Thoracic aorta (tissue), 2 donors: ENCODE measurements at regions not wholly inside any gene's neighbourhood (a gene's known extent, or its start where the extent isn't known, plus 50 kb on each side); places are given as distances from the start of the nearest gene placed in this dataset.

Source experiments
- ATAC-seq: fragments of 150-250 bp; one replicate; pipeline ENCODE4 v1.8.0; 2017; ENCODE audit warnings: low read depth; ENCODE audit not compliant: insufficient number of reproducible peaks, low FRiP score
- DNase-seq: peaks from one replicate; pipeline ENCODE4 v3.0.0-alpha.2; 2020; ENCODE audit warnings: low spot score
- H3K27ac ChIP-seq, 2 donors: fragments of 200-600 bp; sonication (generic); 1 replicate in 1 of 2; 2 replicates in 1 of 2; pipeline ENCODE4 v1.5.1; 2016; ENCODE audit warnings: mild to moderate bottlenecking in 2 of 2, moderate library complexity in 2 of 2
- H3K27me3 ChIP-seq: fragments of 200-600 bp; sonication (generic); replicated peaks from 2 replicates; pipeline ENCODE4 v1.6.0; 2016; ENCODE audit warnings: mild to moderate bottlenecking; ENCODE audit not compliant: insufficient read depth
- H3K36me3 ChIP-seq: fragments of 200-600 bp; sonication (generic); one replicate; pipeline ENCODE4 v1.5.1; 2016
- H3K4me1 ChIP-seq, 2 donors: fragments of 200-600 bp; sonication (generic); 1 replicate in 1 of 2; 2 replicates in 1 of 2; pipeline versions ENCODE4 v1.5.1 to v1.6.0; 2016; ENCODE audit warnings: low read depth in 2 of 2, mild to moderate bottlenecking in 1 of 2; ENCODE audit not compliant: control insufficient read depth in 1 of 2
- H3K4me3 ChIP-seq: fragments of 200-600 bp; sonication (generic); 2 replicates; pipeline ENCODE4 v1.5.1; 2016; ENCODE audit warnings: mild to moderate bottlenecking
- H3K9me3 ChIP-seq: fragments of 200-600 bp; sonication (generic); 2 replicates; pipeline ENCODE4 v1.5.1; 2016
- TF ChIP-seq, protein P1 (sequence below): fragments of 200-600 bp; sonication (generic); IDR thresholded peaks from one replicate; pipeline ENCODE4 v1.5.1; 2019; ENCODE audit warnings: antibody characterized with exemption

- H3K4me1 ChIP-seq, result no peaks in the 10 kb centered on the region
- ATAC-seq, result no peak
- H3K27me3 ChIP-seq, result no peaks in the 10 kb centered on the region
- H3K9me3 ChIP-seq, result no peaks in the 10 kb centered on the region
- H3K36me3 ChIP-seq, result no peaks in the 10 kb centered on the region
- no peak overlapping the region for H3K4me3 ChIP-seq
- H3K27ac ChIP-seq, result no peak overlapping the region
- no peak for DNase-seq
- TF ChIP-seq, protein P1, sequence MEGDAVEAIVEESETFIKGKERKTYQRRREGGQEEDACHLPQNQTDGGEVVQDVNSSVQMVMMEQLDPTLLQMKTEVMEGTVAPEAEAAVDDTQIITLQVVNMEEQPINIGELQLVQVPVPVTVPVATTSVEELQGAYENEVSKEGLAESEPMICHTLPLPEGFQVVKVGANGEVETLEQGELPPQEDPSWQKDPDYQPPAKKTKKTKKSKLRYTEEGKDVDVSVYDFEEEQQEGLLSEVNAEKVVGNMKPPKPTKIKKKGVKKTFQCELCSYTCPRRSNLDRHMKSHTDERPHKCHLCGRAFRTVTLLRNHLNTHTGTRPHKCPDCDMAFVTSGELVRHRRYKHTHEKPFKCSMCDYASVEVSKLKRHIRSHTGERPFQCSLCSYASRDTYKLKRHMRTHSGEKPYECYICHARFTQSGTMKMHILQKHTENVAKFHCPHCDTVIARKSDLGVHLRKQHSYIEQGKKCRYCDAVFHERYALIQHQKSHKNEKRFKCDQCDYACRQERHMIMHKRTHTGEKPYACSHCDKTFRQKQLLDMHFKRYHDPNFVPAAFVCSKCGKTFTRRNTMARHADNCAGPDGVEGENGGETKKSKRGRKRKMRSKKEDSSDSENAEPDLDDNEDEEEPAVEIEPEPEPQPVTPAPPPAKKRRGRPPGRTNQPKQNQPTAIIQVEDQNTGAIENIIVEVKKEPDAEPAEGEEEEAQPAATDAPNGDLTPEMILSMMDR, result no peak
Measured at GRCh38 chr17:22467720-22468119, 775.4 kb downstream of the KCNJ18 start.

GRCh38 chr17:22469101-22469880 lies 777.0 kb downstream of the KCNJ18 start:
- TF ChIP-seq, protein P1, result no peak
- Histone ChIP-seq H3K36me3 (no peaks in the 10 kb centered on the region), H3K4me3 (no peak overlapping the region), H3K9me3 (no peaks in the 10 kb centered on the region), H3K27me3 (no peaks in the 10 kb centered on the region), H3K27ac (no peak overlapping the region), H3K4me1 (no peaks in the 10 kb centered on the region)
- DNase-seq (no peak), ATAC-seq (no peak)

DNA sequence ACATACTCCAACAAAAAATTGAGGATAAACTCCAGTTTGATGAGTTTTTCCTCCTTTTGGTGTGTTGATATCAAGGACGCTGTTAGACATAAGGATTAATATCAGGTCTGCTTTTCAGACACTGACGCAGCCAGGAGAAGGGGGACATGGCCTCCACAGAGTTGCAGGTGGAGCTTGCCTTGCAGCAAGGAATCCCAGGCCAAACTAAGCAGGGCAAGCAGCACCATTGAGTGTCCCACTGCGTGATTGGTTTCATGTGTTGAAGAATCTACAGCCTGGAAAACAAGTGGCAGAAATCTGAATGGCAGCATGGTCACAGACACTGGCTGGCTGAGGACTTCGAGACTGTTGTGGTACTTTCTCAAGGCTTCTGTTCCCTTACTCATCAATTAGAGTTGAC lies 777.6 kb downstream of the KCNJ18 start:
- ATAC-seq, result no peak
- Histone ChIP-seq H3K4me1 (no peaks in the 10 kb centered on the region), H3K27me3 (no peaks in the 10 kb centered on the region), H3K27ac (no peak overlapping the region), H3K4me3 (no peak overlapping the region), H3K36me3 (no peaks in the 10 kb centered on the region), H3K9me3 (no peaks in the 10 kb centered on the region)
- DNase-seq, result no peak
- TF ChIP-seq, protein P1, result no peak

- no peaks in the 10 kb centered on the region for H3K9me3 ChIP-seq
- DNase-seq (no peak), ATAC-seq (no peak)
- no peaks in the 10 kb centered on the region for H3K27me3 ChIP-seq
- TF ChIP-seq, protein P1, result no peak
- no peak overlapping the region for H3K4me3 ChIP-seq
- H3K27ac ChIP-seq, result no peak overlapping the region
- H3K4me1 ChIP-seq, result no peaks in the 10 kb centered on the region
- H3K36me3 ChIP-seq, result no peaks in the 10 kb centered on the region
Measured at GRCh38 chr17:22470411-22471175, 778.3 kb downstream of the KCNJ18 start.

GRCh38 chr17:22484826-22485225 lies 792.5 kb downstream of the KCNJ18 start:
- H3K4me3 ChIP-seq, result no peak overlapping the region

More at GRCh38 chr17:22484826-22485225, 792.5 kb downstream of the KCNJ18 start:
- H3K27ac ChIP-seq, result no peak overlapping the region
- TF ChIP-seq, protein P1, result no peak
- no peak for ATAC-seq
- no peaks in the 10 kb centered on the region for H3K36me3 ChIP-seq
- H3K9me3 ChIP-seq, result no peaks in the 10 kb centered on the region
- no peaks in the 10 kb centered on the region for H3K4me1 ChIP-seq
- DNase-seq, result no peak
- H3K27me3 ChIP-seq, result no peaks in the 10 kb centered on the region
